ENCODE measurements at regions not wholly inside any gene's neighbourhood (a gene's known extent, or its start where the extent isn't known, plus 50 kb on each side); places are given as distances from the start of the nearest gene placed in this dataset.

DNA sequence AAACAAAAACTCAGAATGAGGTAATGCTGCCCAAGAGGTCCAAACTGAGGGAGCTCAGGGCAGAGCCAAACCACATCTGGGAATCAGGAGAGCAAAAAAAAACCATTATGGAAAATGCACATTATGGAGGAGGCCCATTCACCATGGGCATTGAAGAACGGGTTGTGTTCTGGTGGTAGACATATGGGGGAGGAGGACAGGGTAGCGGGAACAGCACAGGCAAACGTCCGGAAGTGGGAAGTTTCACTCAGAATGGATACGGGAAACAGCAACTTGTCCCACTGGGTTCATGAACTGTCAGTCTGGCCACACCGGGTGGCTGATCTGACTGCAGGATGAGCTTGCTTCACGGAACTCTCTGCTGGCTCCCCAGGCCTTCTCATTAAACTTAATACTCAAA is 139.7 kb downstream of the RRAGC start:
- TF ChIP-seq, protein P1, sequence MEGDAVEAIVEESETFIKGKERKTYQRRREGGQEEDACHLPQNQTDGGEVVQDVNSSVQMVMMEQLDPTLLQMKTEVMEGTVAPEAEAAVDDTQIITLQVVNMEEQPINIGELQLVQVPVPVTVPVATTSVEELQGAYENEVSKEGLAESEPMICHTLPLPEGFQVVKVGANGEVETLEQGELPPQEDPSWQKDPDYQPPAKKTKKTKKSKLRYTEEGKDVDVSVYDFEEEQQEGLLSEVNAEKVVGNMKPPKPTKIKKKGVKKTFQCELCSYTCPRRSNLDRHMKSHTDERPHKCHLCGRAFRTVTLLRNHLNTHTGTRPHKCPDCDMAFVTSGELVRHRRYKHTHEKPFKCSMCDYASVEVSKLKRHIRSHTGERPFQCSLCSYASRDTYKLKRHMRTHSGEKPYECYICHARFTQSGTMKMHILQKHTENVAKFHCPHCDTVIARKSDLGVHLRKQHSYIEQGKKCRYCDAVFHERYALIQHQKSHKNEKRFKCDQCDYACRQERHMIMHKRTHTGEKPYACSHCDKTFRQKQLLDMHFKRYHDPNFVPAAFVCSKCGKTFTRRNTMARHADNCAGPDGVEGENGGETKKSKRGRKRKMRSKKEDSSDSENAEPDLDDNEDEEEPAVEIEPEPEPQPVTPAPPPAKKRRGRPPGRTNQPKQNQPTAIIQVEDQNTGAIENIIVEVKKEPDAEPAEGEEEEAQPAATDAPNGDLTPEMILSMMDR (IDR thresholded peaks at IDR 0.05; ENCODE audit: insufficient read depth, low read depth, low read length, missing control alignments), result no peak
- DNase-seq (ENCODE audit: low read depth), result no peak
- H3K4me3 ChIP-seq (ENCODE audit: low read length), result no peak overlapping the region

DNA sequence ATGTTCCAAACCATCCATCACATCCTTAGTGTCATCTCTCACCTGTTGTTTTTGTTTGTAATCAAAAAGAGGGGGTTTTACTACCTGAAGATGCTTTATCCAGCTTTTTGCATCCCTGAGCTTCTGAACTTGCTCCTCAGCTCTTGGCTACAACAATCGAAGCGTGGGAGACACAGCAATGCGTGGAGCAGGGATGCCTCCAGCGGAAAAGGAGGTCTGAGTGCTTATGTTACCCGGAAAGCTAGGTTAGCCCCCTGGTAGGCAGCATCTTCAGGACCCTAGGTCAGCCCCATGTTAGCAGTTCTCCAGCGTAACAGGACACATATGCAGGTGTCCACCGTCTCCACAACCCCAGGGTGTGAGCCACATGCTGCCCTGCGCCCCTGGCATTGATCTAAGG is 141.5 kb downstream of the RRAGC start:
- H3K4me3 ChIP-seq (ENCODE audit: low read length), result no peak overlapping the region
- TF ChIP-seq, protein P1 (IDR thresholded peaks at IDR 0.05; ENCODE audit: insufficient read depth, low read depth, low read length, missing control alignments), result no peak
- no peak for DNase-seq (ENCODE audit: low read depth)

DNA sequence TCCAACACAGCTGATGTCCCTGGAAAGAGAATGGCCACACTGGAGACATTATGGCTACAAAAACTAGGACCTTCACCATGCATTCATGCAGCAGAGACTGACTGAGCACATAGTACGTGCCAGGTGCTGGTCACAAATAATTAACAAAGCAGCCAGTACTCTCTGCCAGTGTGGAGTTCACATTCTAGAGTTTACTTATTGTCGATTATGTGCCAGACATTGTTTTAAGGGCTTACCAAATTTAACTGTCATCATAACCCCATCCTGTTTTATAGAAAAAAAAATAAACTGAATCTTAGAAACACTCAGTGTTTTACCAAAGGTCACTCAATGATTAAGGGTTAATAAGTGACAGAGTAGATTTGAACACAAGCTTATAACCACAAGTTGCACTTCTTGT is 143.3 kb downstream of the RRAGC start:
- no peak for DNase-seq (ENCODE audit: low read depth)
- TF ChIP-seq, protein P1 (IDR thresholded peaks at IDR 0.05; ENCODE audit: insufficient read depth, low read depth, low read length, missing control alignments), result no peak
- no peak overlapping the region for H3K4me3 ChIP-seq (ENCODE audit: low read length)

DNA sequence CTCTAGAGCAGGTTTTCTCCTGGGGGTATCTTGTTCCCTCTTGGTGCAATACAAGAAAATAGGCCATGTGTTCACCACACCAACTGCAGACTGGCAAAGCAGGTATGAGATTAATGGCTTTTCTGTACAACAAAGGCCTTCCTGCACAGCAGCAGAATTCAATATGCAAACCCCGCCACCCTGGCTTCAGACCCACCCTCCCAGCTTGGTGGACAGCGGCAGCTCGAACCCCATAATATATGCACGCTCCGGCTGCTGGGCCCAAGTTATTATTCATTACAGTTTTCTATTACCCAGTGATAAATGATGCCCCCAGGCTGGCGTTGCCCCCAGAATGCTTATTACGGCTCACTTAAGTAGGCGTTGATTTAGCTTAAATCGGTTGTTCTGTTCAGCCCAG is 144.2 kb downstream of the RRAGC start:
- H3K4me3 ChIP-seq (ENCODE audit: low read length), result no peak overlapping the region
- DNase-seq (ENCODE audit: low read depth), result no peak
- TF ChIP-seq, protein P1 (IDR thresholded peaks at IDR 0.05; ENCODE audit: insufficient read depth, low read depth, low read length, missing control alignments), result no peak

DNA sequence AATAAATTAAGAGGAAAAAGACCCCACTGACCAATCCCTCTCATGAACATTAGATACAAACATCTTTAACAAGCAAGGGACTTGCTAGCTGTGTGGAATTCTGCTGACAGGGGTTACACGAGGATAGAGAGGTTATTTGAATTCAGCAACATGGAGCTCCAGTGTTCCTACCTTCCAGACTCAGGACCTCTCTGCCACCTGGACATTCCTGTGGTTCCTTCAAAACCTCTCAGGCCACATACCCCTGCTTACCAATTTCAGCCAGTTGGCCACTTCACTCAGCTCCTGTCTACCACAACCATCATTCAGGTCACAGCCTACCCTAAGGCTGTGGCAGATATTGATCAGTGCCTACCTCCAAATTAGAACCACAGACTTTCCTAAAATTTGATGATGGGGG is 147.5 kb downstream of the RRAGC start:
- H3K4me3 ChIP-seq (ENCODE audit: low read length), result no peak overlapping the region
- no peak for DNase-seq (ENCODE audit: low read depth)
- TF ChIP-seq, protein P1 (IDR thresholded peaks at IDR 0.05; ENCODE audit: insufficient read depth, low read depth, low read length, missing control alignments), result no peak

DNA sequence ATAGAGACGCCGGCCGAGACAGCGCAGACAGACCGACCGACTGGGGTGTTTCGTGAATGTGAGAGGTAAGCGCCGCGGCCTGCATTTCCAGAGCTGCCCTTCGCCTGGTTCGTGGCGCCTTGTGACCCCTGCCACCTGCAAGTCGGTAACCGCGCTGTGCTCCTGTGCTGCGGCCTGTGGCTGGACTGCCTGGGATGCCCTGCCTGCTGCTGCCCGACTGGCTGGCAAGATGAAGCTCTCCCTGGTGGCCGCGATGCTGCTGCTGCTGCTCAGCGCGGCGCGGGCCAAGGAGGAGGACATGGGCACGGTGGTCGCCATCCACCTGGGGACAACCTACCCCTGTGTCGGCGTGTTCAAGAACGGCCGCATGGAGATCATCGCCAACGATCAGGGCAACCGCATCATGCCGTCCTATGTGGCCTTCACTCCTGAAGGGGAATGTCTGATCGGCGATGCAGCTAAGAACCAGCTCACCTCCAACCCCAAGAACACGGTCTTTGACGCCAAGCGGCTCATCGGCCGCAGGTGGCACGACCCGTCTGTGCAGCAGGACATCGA is 150.8 kb downstream of the RRAGC start:
- TF ChIP-seq, protein P1 (IDR thresholded peaks at IDR 0.05; ENCODE audit: insufficient read depth, low read depth, low read length, missing control alignments), result no peak
- H3K4me3 ChIP-seq (ENCODE audit: low read length), result no peak overlapping the region
- DNase-seq (ENCODE audit: low read depth), result no peak

DNA sequence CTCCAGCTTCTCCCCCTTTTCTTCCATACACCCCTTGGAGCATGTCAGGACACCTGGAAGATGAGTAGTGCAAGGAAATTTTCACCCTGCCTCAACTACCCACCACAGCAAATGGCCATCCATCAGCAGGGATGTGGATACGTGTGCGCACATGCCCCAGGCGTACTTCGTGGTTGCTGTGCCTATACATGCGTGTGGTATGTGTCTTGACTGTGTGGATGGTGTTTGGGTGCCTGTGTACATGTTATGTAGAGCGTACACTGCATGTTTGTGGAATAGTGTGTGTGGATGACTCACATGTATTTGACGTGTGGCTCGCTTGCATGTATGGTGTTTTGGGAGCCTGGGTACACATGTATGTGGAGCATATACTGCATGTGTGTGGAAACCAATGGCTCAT is 158.5 kb downstream of the RRAGC start:
- no peak for DNase-seq (ENCODE audit: low read depth)
- H3K4me3 ChIP-seq (ENCODE audit: low read length), result no peak overlapping the region
- TF ChIP-seq, protein P1 (IDR thresholded peaks at IDR 0.05; ENCODE audit: insufficient read depth, low read depth, low read length, missing control alignments), result no peak

Data from epithelial cell of esophagus (primary cell).